ENCODE measurements at regions not wholly inside any gene's neighbourhood (a gene's known extent, or its start where the extent isn't known, plus 50 kb on each side); places are given as distances from the start of the nearest gene placed in this dataset.

GRCh38 chr14:105837349-105838063 lies 311.1 kb downstream of the TMEM121 start:
- no peak for DNase-seq

GRCh38 chr14:105838107-105838506 lies 311.7 kb downstream of the TMEM121 start:
- no peak for DNase-seq

GRCh38 chr14:105838591-105839424 lies 312.4 kb downstream of the TMEM121 start:
- no peak for DNase-seq

GRCh38 chr14:105839425-105840265 lies 313.3 kb downstream of the TMEM121 start:
- no peak for DNase-seq

- no peak for DNase-seq
Measured at GRCh38 chr14:105840266-105841021, 314.1 kb downstream of the TMEM121 start.

- DNase-seq, result no peak
Measured at GRCh38 chr14:105841022-105842009, 314.9 kb downstream of the TMEM121 start.

GRCh38 chr14:105842105-105842504 lies 315.7 kb downstream of the TMEM121 start:
- DNase-seq, result no peak

GRCh38 chr14:105843444-105844046 lies 317.2 kb downstream of the TMEM121 start:
- no peak for DNase-seq

- no peak for DNase-seq
Measured at GRCh38 chr14:105844047-105844630, 317.8 kb downstream of the TMEM121 start.

- DNase-seq, result no peak
Measured at GRCh38 chr14:105844810-105845724, 318.7 kb downstream of the TMEM121 start.

GRCh38 chr14:105845725-105846309 lies 319.4 kb downstream of the TMEM121 start:
- no peak for DNase-seq

- DNase-seq, result no peak
Measured at GRCh38 chr14:105846312-105846711, 319.9 kb downstream of the TMEM121 start.

- DNase-seq, result no peak
Measured at GRCh38 chr14:105847400-105847799, 321.0 kb downstream of the TMEM121 start.

GRCh38 chr14:105848570-105848969 lies 322.2 kb downstream of the TMEM121 start:
- no peak for DNase-seq

GRCh38 chr14:105849933-105850626 lies 323.7 kb downstream of the TMEM121 start:
- DNase-seq, result no peak

GRCh38 chr14:105850853-105851581 lies 324.6 kb downstream of the TMEM121 start:
- no peak for DNase-seq

- no peak for DNase-seq
Measured at GRCh38 chr14:105851716-105852377, 325.5 kb downstream of the TMEM121 start.
